Loucy (cell line): ENCODE measurements at regions not wholly inside any gene's neighbourhood (a gene's known extent, or its start where the extent isn't known, plus 50 kb on each side); places are given as distances from the start of the nearest gene placed in this dataset.

Experiments used
- CTCF ChIP-seq: fragments of 200-600 bp; sonication (generic); conservative IDR thresholded peaks from 2 replicates; pipeline ENCODE4 v1.5.1; 2014; ENCODE audit warnings: mild to moderate bottlenecking, antibody characterized with exemption, low read length
- EZH2phosphoT487 ChIP-seq: fragments of 200-600 bp; IDR thresholded peaks from 2 replicates; pipeline ENCODE4 v1.6.1; 2018; ENCODE audit warnings: antibody characterized with exemption, mild to moderate bottlenecking, moderate library complexity, borderline replicate concordance

- TF ChIP-seq CTCF (no peak), EZH2phosphoT487 (no peak)
Observed at GRCh38 chr12:124125203-124125871, 152.3 kb downstream of the ZNF664 start.
